GM03348 (cell line): ENCODE measurements at regions not wholly inside any gene's neighbourhood (a gene's known extent, or its start where the extent isn't known, plus 50 kb on each side); places are given as distances from the start of the nearest gene placed in this dataset.
"Not testable (repeated sequence)": the region's sequence is repeated elsewhere in the genome, so short reads cannot be mapped to it uniquely, and the experiment has no call there.

Experiments
- DNase-seq: peaks from one replicate; pipeline ENCODE4 v3.0.0; 2012; ENCODE audit warnings: low spot score

DNA sequence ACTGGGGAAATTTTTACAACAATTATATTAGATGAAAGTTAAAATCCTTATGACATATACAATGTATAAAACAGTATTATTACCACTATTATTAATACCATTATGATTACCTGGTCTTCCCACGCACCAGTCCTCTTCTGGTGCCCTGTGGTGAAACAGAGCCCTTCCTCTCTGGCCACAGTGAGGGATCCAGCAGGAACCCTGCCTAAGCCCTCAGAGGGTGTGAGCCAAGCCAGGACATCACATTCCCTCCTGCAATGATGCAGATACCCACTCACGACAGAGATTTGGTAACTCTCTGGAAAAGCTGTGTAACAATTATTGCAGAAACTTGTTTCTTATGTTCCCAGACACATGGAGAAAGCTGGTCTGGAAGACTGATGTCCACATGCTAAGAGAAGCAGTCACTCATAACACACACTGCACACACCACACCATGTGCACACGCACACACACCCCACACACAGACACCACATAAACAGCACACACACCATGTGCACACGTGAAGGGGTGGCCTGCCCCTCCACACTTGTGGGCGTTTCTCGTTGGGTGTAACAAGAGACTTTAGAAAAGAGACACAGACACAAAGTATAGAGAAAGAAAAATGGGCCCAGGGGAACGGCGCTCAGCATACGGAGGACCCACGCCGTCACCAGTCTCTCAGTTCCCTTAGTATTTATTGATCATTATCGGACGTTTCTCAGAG is 1373.8 kb upstream of the DEFB115 start:
- not testable (repeated sequence) for DNase-seq

DNA sequence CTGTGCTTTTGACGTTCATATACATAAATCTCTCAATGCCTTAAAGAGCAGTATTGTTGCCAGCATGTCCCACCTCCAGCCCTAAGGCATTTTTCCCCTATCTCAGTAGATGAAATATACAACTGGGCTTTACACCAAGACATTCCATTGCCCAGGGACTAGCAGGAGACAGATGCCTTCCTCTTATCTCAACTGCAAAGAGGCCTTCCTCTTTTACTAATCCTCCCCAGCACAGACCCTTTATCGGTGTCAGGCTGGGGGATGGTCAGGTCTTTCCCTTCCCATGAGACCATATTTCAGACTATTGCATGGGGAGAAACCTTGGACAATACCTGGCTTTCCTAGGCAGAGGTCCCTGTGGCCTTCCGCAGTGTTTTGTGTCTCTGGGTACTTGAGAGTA is 1373.1 kb upstream of the DEFB115 start:
- DNase-seq, result not testable (repeated sequence)

DNA sequence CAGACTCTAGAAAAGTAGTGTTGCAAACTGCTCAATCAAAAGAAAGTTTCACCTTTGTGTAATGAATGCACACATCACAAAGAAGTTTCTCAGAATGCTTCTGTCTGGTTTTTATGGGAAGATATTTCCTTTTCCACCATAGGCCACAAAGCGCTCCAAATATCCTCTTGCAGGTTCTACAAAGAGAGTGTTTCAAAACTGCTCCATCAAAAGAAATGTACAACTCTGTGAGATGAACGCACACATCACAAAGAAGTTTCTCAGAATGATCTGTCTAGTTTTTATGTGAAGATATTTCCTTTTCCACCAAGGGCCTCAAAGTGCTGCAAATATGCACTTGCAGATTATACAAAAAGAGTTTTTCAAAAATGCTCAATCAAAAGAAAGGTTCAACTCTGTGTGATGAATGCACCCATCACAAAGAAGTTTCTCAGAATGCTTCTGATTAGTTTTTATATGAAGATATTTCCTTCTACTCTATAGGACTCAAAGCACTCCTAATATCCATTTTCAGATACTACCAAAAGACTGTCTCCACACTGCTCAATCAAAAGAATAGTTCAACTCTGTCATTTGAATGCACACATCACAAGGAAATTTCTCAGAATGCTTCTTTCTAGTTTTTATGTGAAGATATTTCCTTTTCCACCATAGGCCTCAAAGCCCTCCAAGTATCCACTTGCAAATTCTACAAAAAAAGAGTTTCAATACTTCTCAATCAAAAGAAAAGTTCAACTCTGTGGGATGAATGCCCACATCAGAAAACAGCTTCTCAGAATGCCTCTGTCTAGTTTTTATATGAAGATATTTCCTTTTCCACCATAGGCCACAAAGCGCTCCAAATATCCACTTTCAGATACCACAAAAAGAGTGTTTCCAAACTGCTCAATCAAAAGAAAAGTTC is 1371.9 kb upstream of the DEFB115 start:
- not testable (repeated sequence) for DNase-seq

DNA sequence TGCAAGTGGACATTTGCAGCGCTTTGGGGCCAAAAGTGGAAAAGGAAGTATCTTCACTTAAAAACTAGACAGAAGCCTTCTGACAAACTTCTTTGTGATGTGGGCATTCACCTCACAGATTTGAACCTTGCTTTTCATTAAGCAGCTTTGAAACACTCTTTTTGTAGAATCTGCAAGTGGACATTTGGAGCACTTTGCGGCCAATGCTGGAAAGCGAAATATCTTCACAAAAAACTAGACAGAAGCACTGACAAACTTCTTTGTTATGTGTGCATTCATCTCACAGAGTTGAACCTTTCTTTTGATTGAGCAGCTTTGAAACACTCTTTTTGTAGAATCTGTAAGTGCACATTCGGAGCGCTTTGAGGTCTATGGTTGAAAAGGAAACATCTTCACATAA is 1365.9 kb upstream of the DEFB115 start:
- not testable (repeated sequence) for DNase-seq
